ENCODE measurements at regions not wholly inside any gene's neighbourhood (a gene's known extent, or its start where the extent isn't known, plus 50 kb on each side); places are given as distances from the start of the nearest gene placed in this dataset.
"Not testable (repeated sequence)": the region's sequence is repeated elsewhere in the genome, so short reads cannot be mapped to it uniquely, and the experiment has no call there.

DNA sequence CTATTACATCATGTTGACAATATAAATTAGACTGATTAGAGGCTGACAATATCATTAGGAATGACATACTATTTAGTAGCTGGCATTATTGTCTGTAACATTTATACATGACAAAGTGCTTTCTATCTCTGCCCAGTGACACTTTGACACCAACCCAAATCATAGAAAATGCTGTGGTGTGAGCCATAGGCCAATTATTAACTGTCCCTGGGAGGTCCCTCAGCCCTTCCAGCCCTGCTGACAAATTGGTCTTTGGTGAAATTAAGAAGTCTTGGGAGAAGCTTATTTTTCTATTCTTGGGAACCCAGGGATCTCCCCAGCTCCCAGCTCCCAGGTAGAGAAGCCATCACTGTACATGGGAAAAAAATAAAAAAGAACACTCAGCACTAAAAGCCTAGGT is 179.6 kb downstream of the AIPL1 start:
- Histone ChIP-seq H3K36me3 (replicated peaks) (no peaks in the 10 kb centered on the region), H3K4me3 (ENCODE audit: low read depth, low read length) (no peak overlapping the region), H3K27me3 (replicated peaks) (no peaks in the 10 kb centered on the region), H3K27ac (no peak overlapping the region)
- no peak for TF ChIP-seq CTCF (IDR thresholded peaks at IDR 0.05; ENCODE audit: low read depth, low read length, missing control alignments)
- no peak for DNase-seq
- in situ Hi-C loops (cut with HindIII; ENCODE audit: low pct_ligation_motif_present, low sequenced_read_pairs), result no loop called here

- no peak for DNase-seq
- Histone ChIP-seq H3K27me3 (replicated peaks) (no peaks in the 10 kb centered on the region), H3K36me3 (replicated peaks) (no peaks in the 10 kb centered on the region), H3K27ac (no peak overlapping the region), H3K4me3 (ENCODE audit: low read depth, low read length) (no peak overlapping the region)
- TF ChIP-seq CTCF (IDR thresholded peaks at IDR 0.05; ENCODE audit: low read depth, low read length, missing control alignments), result no peak
- in situ Hi-C loops (cut with HindIII; ENCODE audit: low pct_ligation_motif_present, low sequenced_read_pairs), result no loop called here
Measured at GRCh38 chr17:6254036-6254435, 180.9 kb downstream of the AIPL1 start.

GRCh38 chr17:6251640-6252039 is 181.5 kb downstream of the WSCD1 start:
- H3K36me3 ChIP-seq (replicated peaks); H3K27me3 ChIP-seq (replicated peaks); H3K27ac ChIP-seq; H3K4me3 ChIP-seq (ENCODE audit: low read depth, low read length); DNase-seq; in situ Hi-C loops (cut with HindIII; ENCODE audit: low pct_ligation_motif_present, low sequenced_read_pairs): not testable (repeated sequence)

DNA sequence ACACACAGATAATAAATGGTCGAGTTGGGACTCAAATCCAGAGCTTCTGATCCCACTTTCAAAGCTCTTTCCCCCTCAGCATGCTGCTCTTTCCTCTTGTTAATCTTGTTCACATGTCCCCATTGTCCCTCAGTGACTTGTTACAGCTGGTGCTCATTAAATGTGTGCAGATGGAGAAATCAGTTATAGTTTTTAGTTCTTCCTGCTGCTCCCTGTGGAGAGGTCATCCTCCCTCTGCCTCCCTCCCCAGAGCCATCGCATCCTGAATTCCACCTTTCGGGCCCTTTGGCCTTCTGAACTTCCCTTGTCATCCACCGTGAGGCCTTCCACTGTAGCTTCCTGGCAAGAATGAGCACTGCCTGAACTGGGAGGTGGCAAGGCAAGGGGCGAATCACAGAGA is 179.6 kb downstream of the WSCD1 start:
- Histone ChIP-seq H3K36me3 (replicated peaks) (no peaks in the 10 kb centered on the region), H3K27me3 (replicated peaks) (no peaks in the 10 kb centered on the region), H3K27ac (no peak overlapping the region), H3K4me3 (ENCODE audit: low read depth, low read length) (no peak overlapping the region)
- TF ChIP-seq CTCF (IDR thresholded peaks at IDR 0.05; ENCODE audit: low read depth, low read length, missing control alignments), result no peak
- in situ Hi-C loops (cut with HindIII; ENCODE audit: low pct_ligation_motif_present, low sequenced_read_pairs), result no loop called here
- no peak for DNase-seq

DNA sequence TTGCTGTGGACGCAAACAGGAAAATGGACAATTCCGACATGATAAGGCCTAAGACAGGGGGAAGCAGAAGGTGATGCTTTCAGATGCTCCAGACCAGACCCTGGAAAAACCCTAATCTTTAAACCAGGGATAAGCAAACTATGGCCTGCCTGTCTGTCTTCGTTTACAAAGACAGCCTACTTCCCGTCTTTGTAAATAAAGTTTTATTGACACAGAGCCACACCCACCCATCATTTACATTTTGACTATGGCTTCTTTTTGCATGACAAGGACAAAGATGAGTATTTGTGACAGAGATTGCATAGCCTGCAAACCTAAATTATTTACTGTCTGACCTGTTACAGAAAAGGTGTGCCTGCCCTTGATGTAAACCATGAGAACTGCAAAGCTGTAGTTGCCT is 177.9 kb downstream of the WSCD1 start:
- DNase-seq, result no peak
- Histone ChIP-seq H3K27me3 (replicated peaks) (no peaks in the 10 kb centered on the region), H3K36me3 (replicated peaks) (no peaks in the 10 kb centered on the region), H3K27ac (no peak overlapping the region), H3K4me3 (ENCODE audit: low read depth, low read length) (no peak overlapping the region)
- in situ Hi-C loops (cut with HindIII; ENCODE audit: low pct_ligation_motif_present, low sequenced_read_pairs), result no loop called here
- TF ChIP-seq CTCF (IDR thresholded peaks at IDR 0.05; ENCODE audit: low read depth, low read length, missing control alignments), result no peak

GRCh38 chr17:6245301-6246177 is 175.4 kb downstream of the WSCD1 start:
- DNase-seq, result no peak
- in situ Hi-C loops (cut with HindIII; ENCODE audit: low pct_ligation_motif_present, low sequenced_read_pairs), result no loop called here
- no peak overlapping the region for H3K27ac ChIP-seq
- TF ChIP-seq CTCF (IDR thresholded peaks at IDR 0.05; ENCODE audit: low read depth, low read length, missing control alignments), result no peak
- no peaks in the 10 kb centered on the region for H3K36me3 ChIP-seq (replicated peaks)
- H3K27me3 ChIP-seq (replicated peaks), result no peaks in the 10 kb centered on the region
- H3K4me3 ChIP-seq (ENCODE audit: low read depth, low read length), result no peak overlapping the region
